GM10248 (cell line): ENCODE measurements at regions not wholly inside any gene's neighbourhood (a gene's known extent, or its start where the extent isn't known, plus 50 kb on each side); places are given as distances from the start of the nearest gene placed in this dataset.

Experiments used
- CTCF ChIA-PET: fragments of 300-600 bp; sonication (Branson Sonifier 250); formaldehyde crosslinking; extraction: SDS; loops from one replicate; lab custom pipeline; 2021; ENCODE audit warnings: antibody characterized with exemption; lab: Yijun Ruan, JAX
- POLR2A ChIA-PET: fragments of 350-650 bp; sonication (Branson Sonifier 250); formaldehyde crosslinking; extraction: SDS; loops from one replicate; lab custom pipeline; 2020; ENCODE audit warnings: antibody characterized with exemption; lab: Yijun Ruan, JAX
- DNase-seq: peaks from one replicate; pipeline ENCODE4 v3.0.0; 2012; ENCODE audit errors: extremely low spot score
- TF ChIP-seq, protein P1 (sequence below): IDR thresholded peaks from 2 replicates; pipeline ENCODE4 v1.5.1; 2012; ENCODE audit warnings: mild to moderate bottlenecking, low read depth; ENCODE audit errors: extremely low read depth, missing control alignments, control extremely low read depth

DNA sequence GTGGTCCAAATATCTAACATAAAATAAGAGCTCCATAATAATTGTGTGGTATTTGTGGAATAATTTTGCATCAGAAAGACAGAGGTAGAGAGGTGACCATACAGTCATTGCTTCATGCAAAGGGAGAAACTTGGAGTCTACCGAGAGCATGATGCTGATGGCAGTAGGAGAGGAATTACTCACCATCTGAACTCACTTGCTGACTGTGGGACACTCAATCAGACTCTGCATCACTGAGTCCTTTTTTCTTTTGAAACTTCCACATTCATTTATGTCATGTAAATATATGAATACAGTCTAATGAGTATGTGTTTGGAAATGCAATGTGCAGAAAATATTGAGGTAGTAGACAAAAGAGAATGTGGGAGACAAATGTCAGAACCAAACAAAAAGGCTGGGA lies 933.8 kb downstream of the REEP3 start:
- TF ChIP-seq, protein P1, sequence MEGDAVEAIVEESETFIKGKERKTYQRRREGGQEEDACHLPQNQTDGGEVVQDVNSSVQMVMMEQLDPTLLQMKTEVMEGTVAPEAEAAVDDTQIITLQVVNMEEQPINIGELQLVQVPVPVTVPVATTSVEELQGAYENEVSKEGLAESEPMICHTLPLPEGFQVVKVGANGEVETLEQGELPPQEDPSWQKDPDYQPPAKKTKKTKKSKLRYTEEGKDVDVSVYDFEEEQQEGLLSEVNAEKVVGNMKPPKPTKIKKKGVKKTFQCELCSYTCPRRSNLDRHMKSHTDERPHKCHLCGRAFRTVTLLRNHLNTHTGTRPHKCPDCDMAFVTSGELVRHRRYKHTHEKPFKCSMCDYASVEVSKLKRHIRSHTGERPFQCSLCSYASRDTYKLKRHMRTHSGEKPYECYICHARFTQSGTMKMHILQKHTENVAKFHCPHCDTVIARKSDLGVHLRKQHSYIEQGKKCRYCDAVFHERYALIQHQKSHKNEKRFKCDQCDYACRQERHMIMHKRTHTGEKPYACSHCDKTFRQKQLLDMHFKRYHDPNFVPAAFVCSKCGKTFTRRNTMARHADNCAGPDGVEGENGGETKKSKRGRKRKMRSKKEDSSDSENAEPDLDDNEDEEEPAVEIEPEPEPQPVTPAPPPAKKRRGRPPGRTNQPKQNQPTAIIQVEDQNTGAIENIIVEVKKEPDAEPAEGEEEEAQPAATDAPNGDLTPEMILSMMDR, result no peak
- CTCF ChIA-PET, result no interaction called here
- POLR2A ChIA-PET, result no interaction called here
- no peak for DNase-seq

DNA sequence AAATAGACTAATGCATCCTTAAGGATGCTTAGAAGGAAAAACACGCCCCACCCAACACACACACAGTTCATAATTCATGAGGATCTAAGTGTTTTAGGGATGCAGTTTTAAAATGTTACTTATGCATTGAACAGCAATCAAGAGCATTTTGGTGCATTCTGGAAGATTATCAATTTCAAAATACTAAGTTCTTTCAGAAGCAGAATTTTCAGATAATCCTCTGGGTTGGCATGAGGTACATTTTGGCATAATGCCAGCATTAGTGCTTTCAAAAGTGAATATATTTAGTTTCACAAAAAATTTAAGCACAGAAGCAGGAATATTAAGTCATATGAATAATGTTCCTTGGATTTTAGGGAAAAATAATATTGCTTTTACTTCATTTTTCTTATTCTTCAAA lies 937.1 kb downstream of the REEP3 start:
- no peak for DNase-seq
- TF ChIP-seq, protein P1, result no peak

DNA sequence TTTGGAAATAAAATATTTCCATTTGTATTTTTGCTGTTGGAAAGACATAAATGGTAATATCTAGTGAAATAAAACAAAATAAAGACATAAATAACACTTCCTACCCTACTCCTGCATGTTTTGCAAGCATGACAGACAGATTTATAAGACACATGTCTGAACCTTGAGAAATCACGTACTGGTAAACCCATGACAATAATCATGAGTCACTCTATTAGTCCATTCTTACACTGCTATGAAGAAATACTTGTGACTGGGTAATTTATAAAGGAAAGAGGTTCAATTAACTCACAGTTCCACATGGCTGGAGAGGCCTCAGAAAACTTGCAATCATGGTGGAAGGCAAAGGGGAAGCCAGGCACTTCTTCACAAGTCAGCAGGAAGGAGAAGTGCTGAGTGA lies 942.2 kb downstream of the REEP3 start:
- TF ChIP-seq, protein P1, result no peak
- DNase-seq, result no peak
- ChIA-PET POLR2A (no interaction called here), CTCF (no interaction called here)

More for the DNA sequence above, 937.1 kb downstream of the REEP3 start:
- ChIA-PET POLR2A (no interaction called here), CTCF (no interaction called here)

- TF ChIP-seq, protein P1, result no peak
Observed at GRCh38 chr10:64465653-64466052, 944.5 kb downstream of the REEP3 start.

DNA sequence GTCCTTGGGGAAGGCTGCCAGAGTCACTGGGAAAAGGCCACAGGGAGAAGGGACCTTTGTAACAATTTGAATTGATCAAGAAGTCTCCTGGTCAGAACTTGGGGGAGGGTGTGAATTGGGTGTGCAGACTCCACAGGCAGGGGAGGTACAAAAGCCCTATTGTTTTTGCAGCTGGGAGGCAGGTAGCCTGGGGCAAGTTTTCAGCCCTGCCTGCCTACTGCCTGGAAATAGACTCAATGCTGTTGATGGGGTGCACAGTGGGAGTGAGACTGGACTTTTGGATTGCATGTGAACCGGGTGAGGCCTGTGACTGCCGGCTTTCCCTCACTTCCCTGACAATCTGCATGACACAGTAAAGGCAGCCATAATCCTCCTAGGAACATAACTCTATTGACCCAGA lies 947.0 kb downstream of the REEP3 start:
- POLR2A ChIA-PET, result no interaction called here

More at GRCh38 chr10:64465653-64466052, 944.5 kb downstream of the REEP3 start:
- POLR2A ChIA-PET, result no interaction called here
- DNase-seq, result no peak
- CTCF ChIA-PET, result no interaction called here

GRCh38 chr10:64476506-64476905 lies 955.3 kb downstream of the REEP3 start:
- ChIA-PET CTCF (no interaction called here), POLR2A (no interaction called here)
- DNase-seq, result no peak
- TF ChIP-seq, protein P1, result no peak

More for the DNA sequence above, 947.0 kb downstream of the REEP3 start:
- TF ChIP-seq, protein P1, result no peak
- no peak for DNase-seq
- CTCF ChIA-PET, result no interaction called here

GRCh38 chr10:64477791-64478190 lies 956.6 kb downstream of the REEP3 start:
- ChIA-PET POLR2A (no interaction called here), CTCF (no interaction called here)
- DNase-seq, result no peak
- TF ChIP-seq, protein P1, result no peak
